ENCODE measurements at regions not wholly inside any gene's neighbourhood (a gene's known extent, or its start where the extent isn't known, plus 50 kb on each side); places are given as distances from the start of the nearest gene placed in this dataset.
A peak's percentile ranks its signal among the peaks of the same experiment; 100 is the strongest.

GRCh38 chr3:106403371-106404145 lies 534.7 kb upstream of the CBLB start:
- Histone ChIP-seq H3K9ac (ENCODE audit: low read length) (no peak overlapping the region), H3K27me3 (replicated peaks; ENCODE audit: control insufficient read depth, insufficient read depth, low read length) (no peaks in the 10 kb centered on the region), H3K4me3 (ENCODE audit: low read length) (no peak overlapping the region), H3K9me3 (ENCODE audit: control insufficient read depth, low read length) (no peaks in the 10 kb centered on the region), H3K4me1 (ENCODE audit: control insufficient read depth, insufficient read depth, low read length) (peaks cover 3% of the 10 kb centered on the region), H3K36me3 (ENCODE audit: control insufficient read depth, insufficient read depth, low read length, severe bottlenecking) (no peaks in the 10 kb centered on the region)
- no peak for DNase-seq (ENCODE audit: low read depth)

- no peak overlapping the region for H3K9ac ChIP-seq (ENCODE audit: low read length)
- no peaks in the 10 kb centered on the region for H3K9me3 ChIP-seq (ENCODE audit: control insufficient read depth, low read length)
- DNase-seq (ENCODE audit: low read depth) = no peak
- H3K36me3 ChIP-seq (ENCODE audit: control insufficient read depth, insufficient read depth, low read length, severe bottlenecking) = no peaks in the 10 kb centered on the region
- H3K27me3 ChIP-seq (replicated peaks; ENCODE audit: control insufficient read depth, insufficient read depth, low read length) = no peaks in the 10 kb centered on the region
- no peak overlapping the region for H3K4me3 ChIP-seq (ENCODE audit: low read length)
- no peaks in the 10 kb centered on the region for H3K4me1 ChIP-seq (ENCODE audit: control insufficient read depth, insufficient read depth, low read length)
These were observed 544.9 kb upstream of the CBLB start for GRCh38 chr3:106413683-106414082.

GRCh38 chr3:106420628-106421027 lies 551.8 kb upstream of the CBLB start:
- Histone ChIP-seq H3K9ac (ENCODE audit: low read length) (no peak overlapping the region), H3K27me3 (replicated peaks; ENCODE audit: control insufficient read depth, insufficient read depth, low read length) (no peaks in the 10 kb centered on the region), H3K4me3 (ENCODE audit: low read length) (no peak overlapping the region), H3K36me3 (ENCODE audit: control insufficient read depth, insufficient read depth, low read length, severe bottlenecking) (no peaks in the 10 kb centered on the region), H3K9me3 (ENCODE audit: control insufficient read depth, low read length) (no peaks in the 10 kb centered on the region), H3K4me1 (ENCODE audit: control insufficient read depth, insufficient read depth, low read length) (peaks cover 7% of the 10 kb centered on the region)
- DNase-seq (ENCODE audit: low read depth) = no peak

- Histone ChIP-seq H3K4me3 (ENCODE audit: low read length) (no peak overlapping the region), H3K36me3 (ENCODE audit: control insufficient read depth, insufficient read depth, low read length, severe bottlenecking) (no peaks in the 10 kb centered on the region), H3K9ac (ENCODE audit: low read length) (no peak overlapping the region), H3K4me1 (ENCODE audit: control insufficient read depth, insufficient read depth, low read length) (peaks cover 13% of the 10 kb centered on the region), H3K27me3 (replicated peaks; ENCODE audit: control insufficient read depth, insufficient read depth, low read length) (no peaks in the 10 kb centered on the region), H3K9me3 (ENCODE audit: control insufficient read depth, low read length) (no peaks in the 10 kb centered on the region)
- no peak for DNase-seq (ENCODE audit: low read depth)
These were observed 552.6 kb upstream of the CBLB start for GRCh38 chr3:106421426-106421825.

GRCh38 chr3:106421909-106422308 lies 553.1 kb upstream of the CBLB start:
- peak; percentile 33 for DNase-seq (ENCODE audit: low read depth)
- no peaks in the 10 kb centered on the region for H3K9me3 ChIP-seq (ENCODE audit: control insufficient read depth, low read length)

GRCh38 chr3:106423321-106424225 lies 554.8 kb upstream of the CBLB start:
- peaks cover 24% of the 10 kb centered on the region for H3K4me1 ChIP-seq (ENCODE audit: control insufficient read depth, insufficient read depth, low read length)
- DNase-seq (ENCODE audit: low read depth) = no peak
- H3K9me3 ChIP-seq (ENCODE audit: control insufficient read depth, low read length) = no peaks in the 10 kb centered on the region
- no peak overlapping the region for H3K9ac ChIP-seq (ENCODE audit: low read length)
- no peaks in the 10 kb centered on the region for H3K36me3 ChIP-seq (ENCODE audit: control insufficient read depth, insufficient read depth, low read length, severe bottlenecking)
- H3K27me3 ChIP-seq (replicated peaks; ENCODE audit: control insufficient read depth, insufficient read depth, low read length) = no peaks in the 10 kb centered on the region
- H3K4me3 ChIP-seq (ENCODE audit: low read length) = no peak overlapping the region

More at GRCh38 chr3:106421909-106422308, 553.1 kb upstream of the CBLB start:
- Histone ChIP-seq H3K27me3 (replicated peaks; ENCODE audit: control insufficient read depth, insufficient read depth, low read length) (no peaks in the 10 kb centered on the region), H3K4me3 (ENCODE audit: low read length) (no peak overlapping the region), H3K36me3 (ENCODE audit: control insufficient read depth, insufficient read depth, low read length, severe bottlenecking) (no peaks in the 10 kb centered on the region), H3K9ac (ENCODE audit: low read length) (no peak overlapping the region), H3K4me1 (ENCODE audit: control insufficient read depth, insufficient read depth, low read length) (peaks cover 13% of the 10 kb centered on the region)

GRCh38 chr3:106425026-106425425 lies 556.2 kb upstream of the CBLB start:
- H3K9me3 ChIP-seq (ENCODE audit: control insufficient read depth, low read length) = no peaks in the 10 kb centered on the region
- H3K9ac ChIP-seq (ENCODE audit: low read length) = no peak overlapping the region
- H3K4me1 ChIP-seq (ENCODE audit: control insufficient read depth, insufficient read depth, low read length) = peaks cover 31% of the 10 kb centered on the region
- H3K27me3 ChIP-seq (replicated peaks; ENCODE audit: control insufficient read depth, insufficient read depth, low read length) = no peaks in the 10 kb centered on the region
- no peaks in the 10 kb centered on the region for H3K36me3 ChIP-seq (ENCODE audit: control insufficient read depth, insufficient read depth, low read length, severe bottlenecking)
- peak; percentile 80 for DNase-seq (ENCODE audit: low read depth)
- H3K4me3 ChIP-seq (ENCODE audit: low read length) = no peak overlapping the region

- no peak for DNase-seq (ENCODE audit: low read depth)
- H3K27me3 ChIP-seq (replicated peaks; ENCODE audit: control insufficient read depth, insufficient read depth, low read length) = no peaks in the 10 kb centered on the region
- H3K4me1 ChIP-seq (ENCODE audit: control insufficient read depth, insufficient read depth, low read length) = peaks cover 31% of the 10 kb centered on the region
- H3K36me3 ChIP-seq (ENCODE audit: control insufficient read depth, insufficient read depth, low read length, severe bottlenecking) = no peaks in the 10 kb centered on the region
- no peak overlapping the region for H3K4me3 ChIP-seq (ENCODE audit: low read length)
- H3K9ac ChIP-seq (ENCODE audit: low read length) = no peak overlapping the region
- H3K9me3 ChIP-seq (ENCODE audit: control insufficient read depth, low read length) = no peaks in the 10 kb centered on the region
These were observed 557.1 kb upstream of the CBLB start for GRCh38 chr3:106425916-106426315.

- Histone ChIP-seq H3K36me3 (ENCODE audit: control insufficient read depth, insufficient read depth, low read length, severe bottlenecking) (no peaks in the 10 kb centered on the region), H3K9me3 (ENCODE audit: control insufficient read depth, low read length) (no peaks in the 10 kb centered on the region), H3K27me3 (replicated peaks; ENCODE audit: control insufficient read depth, insufficient read depth, low read length) (no peaks in the 10 kb centered on the region), H3K4me3 (ENCODE audit: low read length) (peak overlapping the region; percentile 37), H3K9ac (ENCODE audit: low read length) (peak overlapping the region; percentile 16), H3K4me1 (ENCODE audit: control insufficient read depth, insufficient read depth, low read length) (peaks cover 31% of the 10 kb centered on the region)
- DNase-seq (ENCODE audit: low read depth) = peak; percentile 97
These were observed 559.8 kb upstream of the CBLB start for GRCh38 chr3:106428565-106428994.

- no peaks in the 10 kb centered on the region for H3K9me3 ChIP-seq (ENCODE audit: control insufficient read depth, low read length)
- H3K9ac ChIP-seq (ENCODE audit: low read length) = peak overlapping the region; percentile 22
- H3K4me1 ChIP-seq (ENCODE audit: control insufficient read depth, insufficient read depth, low read length) = peaks cover 17% of the 10 kb centered on the region
- no peak for DNase-seq (ENCODE audit: low read depth)
- H3K27me3 ChIP-seq (replicated peaks; ENCODE audit: control insufficient read depth, insufficient read depth, low read length) = no peaks in the 10 kb centered on the region
- no peaks in the 10 kb centered on the region for H3K36me3 ChIP-seq (ENCODE audit: control insufficient read depth, insufficient read depth, low read length, severe bottlenecking)
- H3K4me3 ChIP-seq (ENCODE audit: low read length) = peak overlapping the region; percentile 18
These were observed 562.9 kb upstream of the CBLB start for GRCh38 chr3:106431721-106432120.

- DNase-seq (ENCODE audit: low read depth) = no peak
- Histone ChIP-seq H3K27me3 (replicated peaks; ENCODE audit: control insufficient read depth, insufficient read depth, low read length) (no peaks in the 10 kb centered on the region), H3K9me3 (ENCODE audit: control insufficient read depth, low read length) (no peaks in the 10 kb centered on the region), H3K4me3 (ENCODE audit: low read length) (no peak overlapping the region), H3K4me1 (ENCODE audit: control insufficient read depth, insufficient read depth, low read length) (no peaks in the 10 kb centered on the region), H3K36me3 (ENCODE audit: control insufficient read depth, insufficient read depth, low read length, severe bottlenecking) (no peaks in the 10 kb centered on the region), H3K9ac (ENCODE audit: low read length) (no peak overlapping the region)
These were observed 567.2 kb upstream of the CBLB start for GRCh38 chr3:106435899-106436453.
